GM19438 (cell line): ENCODE measurements at regions not wholly inside any gene's neighbourhood (a gene's known extent, or its start where the extent isn't known, plus 50 kb on each side); places are given as distances from the start of the nearest gene placed in this dataset.

ENCODE experiments used
- ATAC-seq: cut with Tn5 transposase; IDR thresholded peaks from one replicate; pipeline ENCODE4 v1.9.1; 2021; ENCODE audit warnings: low read depth; ENCODE audit not compliant: unreplicated experiment

GRCh38 chr12:126112849-126113248 is 1047.6 kb downstream of the AACS start:
- no peak for ATAC-seq

GRCh38 chr12:126114441-126114840 is 1049.2 kb downstream of the AACS start:
- no peak for ATAC-seq

GRCh38 chr12:126117502-126117901 is 1052.3 kb downstream of the AACS start:
- no peak for ATAC-seq

GRCh38 chr12:126139355-126139754 is 1074.1 kb downstream of the AACS start:
- no peak for ATAC-seq

- no peak for ATAC-seq
Observed at GRCh38 chr12:126144603-126145002, 1079.4 kb downstream of the AACS start.

GRCh38 chr12:126147321-126147720 is 1082.1 kb downstream of the AACS start:
- no peak for ATAC-seq

GRCh38 chr12:126156806-126157574 is 1091.8 kb downstream of the AACS start:
- no peak for ATAC-seq

GRCh38 chr12:126157575-126157966 is 1092.3 kb downstream of the AACS start:
- ATAC-seq = no peak

- ATAC-seq = no peak
Observed at GRCh38 chr12:126159139-126159538, 1093.9 kb downstream of the AACS start.

GRCh38 chr12:126160912-126161311 is 1095.7 kb downstream of the AACS start:
- ATAC-seq = no peak

GRCh38 chr12:126163984-126164383 is 1098.7 kb downstream of the AACS start:
- no peak for ATAC-seq

- no peak for ATAC-seq
Observed at GRCh38 chr12:126171937-126172559, 1106.8 kb downstream of the AACS start.

- ATAC-seq = no peak
Observed at GRCh38 chr12:126182619-126183236, 1117.5 kb downstream of the AACS start.

- no peak for ATAC-seq
Observed at GRCh38 chr12:126185025-126185424, 1119.8 kb downstream of the AACS start.

- ATAC-seq = no peak
Observed at GRCh38 chr12:126189856-126190255, 1124.6 kb downstream of the AACS start.

- no peak for ATAC-seq
Observed at GRCh38 chr12:126191031-126191891, 1126.0 kb downstream of the AACS start.

GRCh38 chr12:126191949-126192348 is 1126.7 kb downstream of the AACS start:
- no peak for ATAC-seq

GRCh38 chr12:126193190-126193589 is 1128.0 kb downstream of the AACS start:
- ATAC-seq = no peak

GRCh38 chr12:126196263-126196662 is 1131.0 kb downstream of the AACS start:
- ATAC-seq = no peak

- ATAC-seq = no peak
Observed at GRCh38 chr12:126198516-126198915, 1133.3 kb downstream of the AACS start.
